ENCODE measurements at regions not wholly inside any gene's neighbourhood (a gene's known extent, or its start where the extent isn't known, plus 50 kb on each side); places are given as distances from the start of the nearest gene placed in this dataset.

GRCh38 chr9:29701559-29701958, 2128.3 kb upstream of the C9orf72 start:
- ChIA-PET POLR2A (no interaction called here), RAD21 (ENCODE audit: low non-redundant PET in 1 of 2, low total read pairs in 2 of 2, uncharacterized antibody in 2 of 2, unreplicated experiment in 2 of 2) (no interaction called here), CTCF (no interaction called here)
- Histone ChIP-seq H3K9me3 (ENCODE audit: control insufficient read depth in 1 of 2, insufficient read depth in 1 of 2, low read depth in 1 of 2, low read length in 2 of 2) (no peaks in the 10 kb centered on the region), H3K4me2 (ENCODE audit: low read length) (no peak overlapping the region), H3K36me3 (ENCODE audit: control insufficient read depth in 1 of 2, insufficient read depth in 2 of 2, low read length in 2 of 2) (no peaks in the 10 kb centered on the region), H3K79me2 (ENCODE audit: insufficient read depth, low read length) (no peaks in the 10 kb centered on the region), H3K9ac (ENCODE audit: low read length) (no peak overlapping the region), H4K20me1 (ENCODE audit: insufficient read depth) (no peaks in the 10 kb centered on the region), H3K27me3 (ENCODE audit: insufficient read depth, low read length) (no peaks in the 10 kb centered on the region), H3K4me1 (ENCODE audit: control insufficient read depth in 1 of 2, insufficient read depth in 2 of 2, low read length in 2 of 2) (no peaks in the 10 kb centered on the region), H3K9me2 (ENCODE audit: insufficient read depth) (no peaks in the 10 kb centered on the region; the same call in 1 of the 2 replicates), H2AFZ (ENCODE audit: low read depth, low read length, poor library complexity, severe bottlenecking) (no peak overlapping the region), H3K27ac (ENCODE audit: low read depth, low read length) (no peak overlapping the region), H3K4me3 (replicated peaks in 1 of 2; ENCODE audit: low read depth in 1 of 2, low read length in 2 of 2) (no peak overlapping the region)
- TF ChIP-seq, protein P1, sequence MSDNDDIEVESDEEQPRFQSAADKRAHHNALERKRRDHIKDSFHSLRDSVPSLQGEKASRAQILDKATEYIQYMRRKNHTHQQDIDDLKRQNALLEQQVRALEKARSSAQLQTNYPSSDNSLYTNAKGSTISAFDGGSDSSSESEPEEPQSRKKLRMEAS (IDR thresholded peaks at IDR 0.05): no peak
- TF ChIP-seq TCF7L2 (IDR thresholded peaks at IDR 0.05; ENCODE audit: borderline replicate concordance, extremely low read depth, insufficient read depth, insufficient read length): no peak
- TF ChIP-seq RAD21 (IDR thresholded peaks at IDR 0.05; ENCODE audit: low read depth): no peak
- no peak for TF ChIP-seq POLR2A (IDR thresholded peaks at IDR 0.05; ENCODE audit: borderline replicate concordance, extremely low read depth, insufficient read depth, insufficient read length)
- TF ChIP-seq JUND (IDR thresholded peaks at IDR 0.05): no peak
- no peak for TF ChIP-seq EZH2phosphoT487 (IDR thresholded peaks at IDR 0.05; ENCODE audit: borderline replicate concordance)
- no peak for TF ChIP-seq ZFX (IDR thresholded peaks at IDR 0.05)
- no peak for TF ChIP-seq EZH2 (IDR thresholded peaks at IDR 0.05)
- no peak for TF ChIP-seq ELF1 (IDR thresholded peaks at IDR 0.05; ENCODE audit: borderline replicate concordance, low read depth)
- TF ChIP-seq ZNF274 (IDR thresholded peaks at IDR 0.05; ENCODE audit: low read depth, low read length): no peak
- TF ChIP-seq, protein P2, sequence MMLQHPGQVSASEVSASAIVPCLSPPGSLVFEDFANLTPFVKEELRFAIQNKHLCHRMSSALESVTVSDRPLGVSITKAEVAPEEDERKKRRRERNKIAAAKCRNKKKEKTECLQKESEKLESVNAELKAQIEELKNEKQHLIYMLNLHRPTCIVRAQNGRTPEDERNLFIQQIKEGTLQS (IDR thresholded peaks at IDR 0.05): no peak
- intact Hi-C loops (cut with micrococcal nuclease): loop anchor here (10.0 kb wide), 1 partner anchor 437 kb away; no protein-coding TSS in a partner anchor
- ATAC-seq (no peak), DNase-seq (ENCODE audit: low read depth, low spot score) (no peak)
- BruUV-seq (replicated peaks): no TSS peak

GRCh38 chr9:29701971-29702370, 2128.7 kb upstream of the C9orf72 start:
- Histone ChIP-seq H3K4me1 (ENCODE audit: control insufficient read depth in 1 of 2, insufficient read depth in 2 of 2, low read length in 2 of 2) (no peaks in the 10 kb centered on the region), H3K4me2 (ENCODE audit: low read length) (no peak overlapping the region), H4K20me1 (ENCODE audit: insufficient read depth) (no peaks in the 10 kb centered on the region), H3K27me3 (ENCODE audit: insufficient read depth, low read length) (no peaks in the 10 kb centered on the region), H2AFZ (ENCODE audit: low read depth, low read length, poor library complexity, severe bottlenecking) (no peak overlapping the region), H3K4me3 (replicated peaks in 1 of 2; ENCODE audit: low read depth in 1 of 2, low read length in 2 of 2) (no peak overlapping the region), H3K9me2 (ENCODE audit: insufficient read depth) (no peaks in the 10 kb centered on the region; the same call in 1 of the 2 replicates), H3K9ac (ENCODE audit: low read length) (no peak overlapping the region), H3K79me2 (ENCODE audit: insufficient read depth, low read length) (no peaks in the 10 kb centered on the region), H3K27ac (ENCODE audit: low read depth, low read length) (no peak overlapping the region), H3K9me3 (ENCODE audit: control insufficient read depth in 1 of 2, insufficient read depth in 1 of 2, low read depth in 1 of 2, low read length in 2 of 2) (no peaks in the 10 kb centered on the region), H3K36me3 (ENCODE audit: control insufficient read depth in 1 of 2, insufficient read depth in 2 of 2, low read length in 2 of 2) (no peaks in the 10 kb centered on the region)
- no peak for TF ChIP-seq YY1 (IDR thresholded peaks at IDR 0.05; ENCODE audit: extremely low read depth, insufficient replicate concordance, low read depth, low read length)
- no peak for TF ChIP-seq ZNF274 (IDR thresholded peaks at IDR 0.05; ENCODE audit: low read depth, low read length)
- ChIA-PET RAD21 (ENCODE audit: low non-redundant PET in 1 of 2, low total read pairs in 2 of 2, uncharacterized antibody in 2 of 2, unreplicated experiment in 2 of 2) (no interaction called here), POLR2A (no interaction called here), CTCF (no interaction called here)
- DNase-seq (ENCODE audit: low read depth, low spot score) (no peak), ATAC-seq (no peak)
- no TSS peak for BruUV-seq (replicated peaks)
- intact Hi-C loops (cut with micrococcal nuclease): loop anchor here (10.0 kb wide), 1 partner anchor 437 kb away; no protein-coding TSS in a partner anchor
